Left lung (tissue), 4 donors: ENCODE measurements at regions not wholly inside any gene's neighbourhood (a gene's known extent, or its start where the extent isn't known, plus 50 kb on each side); places are given as distances from the start of the nearest gene placed in this dataset.

Source experiments
- ATAC-seq: fragments of 200-7000 bp; cut with Tn5 transposase; one replicate; pipeline ENCODE4 v1.9.1; 2020; ENCODE audit warnings: moderate library complexity
- DNase-seq, 4 donors: peaks; one replicate each; pipeline ENCODE4 v3.0.0-alpha.2; 2013 to 2020
- H3K27ac ChIP-seq, 2 donors: fragments of 200-600 bp; sonication (generic) in 1 of 2; one replicate each; pipeline versions ENCODE4 v1.5.0 to v1.8.0; 2020 to 2021
- H3K27me3 ChIP-seq, 2 donors: fragments of 200-600 bp; sonication (generic) in 1 of 2; one replicate each; pipeline versions ENCODE4 v1.5.0 to v1.8.0; 2020 to 2021
- H3K36me3 ChIP-seq, 2 donors: fragments of 200-600 bp; sonication (generic) in 1 of 2; one replicate each; pipeline versions ENCODE4 v1.5.0 to v1.8.0; 2020 to 2021
- H3K4me1 ChIP-seq, 2 donors: fragments of 200-600 bp; one replicate each; pipeline ENCODE4 v1.8.0; 2021
- H3K4me3 ChIP-seq, 2 donors: fragments of 200-600 bp; sonication (generic) in 1 of 2; one replicate each; pipeline versions ENCODE4 v1.5.0 to v1.8.0; 2020 to 2021; ENCODE audit warnings: mild to moderate bottlenecking in 1 of 2
- H3K9me3 ChIP-seq, 2 donors: fragments of 200-600 bp; sonication (generic) in 1 of 2; one replicate each; pipeline versions ENCODE4 v1.5.0 to v1.8.0; 2020 to 2021
- intact Hi-C, 2 donors: fragments of 100-400 bp; cut with DNase I; formaldehyde crosslinking; loops; one replicate each; pipeline versions ENCODE4 v1.11.2 to v1.14.2; 2022
- TF ChIP-seq, protein P1 (sequence below), 2 donors: fragments of 200-600 bp; sonication (generic) in 1 of 2; IDR thresholded peaks; one replicate each; pipeline versions ENCODE4 v1.5.0 to v1.8.0; 2021; ENCODE audit warnings: antibody characterized with exemption in 2 of 2
- donor health status: DM: no; HTN: yes; CAD: no.
- donor health status: DM: no; HTN: no; CAD: no.

DNA sequence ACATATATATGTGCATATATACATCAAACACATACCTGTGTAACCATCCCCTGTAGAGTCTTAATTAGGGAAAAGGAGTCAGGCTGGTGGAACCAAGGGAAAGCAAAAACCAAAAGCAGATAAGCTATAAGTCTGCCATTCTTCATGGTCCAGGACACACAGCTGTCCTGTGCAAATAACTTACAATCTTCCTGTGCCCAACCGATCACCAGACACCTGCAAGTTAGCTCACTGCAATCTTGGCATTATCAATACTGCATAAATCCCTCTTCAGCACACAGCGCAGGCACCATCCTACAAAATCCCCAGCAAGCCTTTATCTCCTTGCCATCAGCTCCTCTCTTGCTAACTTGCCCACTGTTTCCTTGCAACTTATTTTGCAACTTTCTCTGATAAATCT, 60.8 kb upstream of the DYNAP start:
- TF ChIP-seq, protein P1, sequence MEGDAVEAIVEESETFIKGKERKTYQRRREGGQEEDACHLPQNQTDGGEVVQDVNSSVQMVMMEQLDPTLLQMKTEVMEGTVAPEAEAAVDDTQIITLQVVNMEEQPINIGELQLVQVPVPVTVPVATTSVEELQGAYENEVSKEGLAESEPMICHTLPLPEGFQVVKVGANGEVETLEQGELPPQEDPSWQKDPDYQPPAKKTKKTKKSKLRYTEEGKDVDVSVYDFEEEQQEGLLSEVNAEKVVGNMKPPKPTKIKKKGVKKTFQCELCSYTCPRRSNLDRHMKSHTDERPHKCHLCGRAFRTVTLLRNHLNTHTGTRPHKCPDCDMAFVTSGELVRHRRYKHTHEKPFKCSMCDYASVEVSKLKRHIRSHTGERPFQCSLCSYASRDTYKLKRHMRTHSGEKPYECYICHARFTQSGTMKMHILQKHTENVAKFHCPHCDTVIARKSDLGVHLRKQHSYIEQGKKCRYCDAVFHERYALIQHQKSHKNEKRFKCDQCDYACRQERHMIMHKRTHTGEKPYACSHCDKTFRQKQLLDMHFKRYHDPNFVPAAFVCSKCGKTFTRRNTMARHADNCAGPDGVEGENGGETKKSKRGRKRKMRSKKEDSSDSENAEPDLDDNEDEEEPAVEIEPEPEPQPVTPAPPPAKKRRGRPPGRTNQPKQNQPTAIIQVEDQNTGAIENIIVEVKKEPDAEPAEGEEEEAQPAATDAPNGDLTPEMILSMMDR (IDR thresholded peaks at IDR 0.05) = no peak
- H3K4me3 ChIP-seq = no peak overlapping the region
- no peaks in the 10 kb centered on the region for H3K36me3 ChIP-seq
- no peak overlapping the region for H3K27ac ChIP-seq
- ATAC-seq (no peak), DNase-seq (no peak)
- H3K9me3 ChIP-seq = peaks cover 0 to 6% of the 10 kb centered on the region in 2 donors
- no peaks in the 10 kb centered on the region for H3K4me1 ChIP-seq
- intact Hi-C loops = no loop called here
- H3K27me3 ChIP-seq = no peaks in the 10 kb centered on the region

DNA sequence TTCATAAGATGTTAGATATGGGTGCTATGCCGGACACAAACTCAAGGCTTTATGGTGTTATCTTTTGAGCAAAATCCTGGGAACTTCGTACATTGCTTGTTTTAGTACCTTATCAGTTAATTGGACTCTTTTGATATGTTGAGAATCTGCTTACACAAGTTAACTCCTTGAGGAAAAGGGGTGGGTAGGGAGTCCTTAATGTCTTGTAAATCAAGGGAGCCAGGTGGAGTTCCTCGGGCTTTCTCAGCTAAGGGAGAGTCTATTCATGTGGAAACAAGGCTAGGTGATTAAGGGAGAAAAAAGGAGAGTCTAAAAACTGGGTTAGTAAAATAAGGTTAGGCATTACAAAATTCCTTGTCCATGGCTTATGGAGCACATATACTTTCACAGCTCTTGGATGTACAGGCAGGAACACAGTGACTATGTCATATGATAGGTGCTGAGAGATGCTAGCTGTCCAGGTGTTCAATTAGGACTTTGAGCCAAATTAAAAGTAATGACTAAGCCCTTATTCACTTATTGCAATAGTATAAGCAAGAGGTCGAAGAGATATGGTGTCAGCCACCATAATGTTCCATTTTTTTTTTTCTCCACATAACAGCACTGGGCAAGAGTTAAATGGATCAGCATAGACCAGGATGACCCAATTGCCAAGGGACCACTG, 59.5 kb upstream of the DYNAP start:
- peaks cover 0 to 13% of the 10 kb centered on the region in 2 donors for H3K9me3 ChIP-seq
- DNase-seq (no peak), ATAC-seq (no peak)
- no peaks in the 10 kb centered on the region for H3K27me3 ChIP-seq
- H3K4me1 ChIP-seq = no peaks in the 10 kb centered on the region
- no peak overlapping the region for H3K4me3 ChIP-seq
- H3K27ac ChIP-seq = no peak overlapping the region
- H3K36me3 ChIP-seq = no peaks in the 10 kb centered on the region
- intact Hi-C loops = no loop called here
- TF ChIP-seq, protein P1 (IDR thresholded peaks at IDR 0.05) = no peak

DNA sequence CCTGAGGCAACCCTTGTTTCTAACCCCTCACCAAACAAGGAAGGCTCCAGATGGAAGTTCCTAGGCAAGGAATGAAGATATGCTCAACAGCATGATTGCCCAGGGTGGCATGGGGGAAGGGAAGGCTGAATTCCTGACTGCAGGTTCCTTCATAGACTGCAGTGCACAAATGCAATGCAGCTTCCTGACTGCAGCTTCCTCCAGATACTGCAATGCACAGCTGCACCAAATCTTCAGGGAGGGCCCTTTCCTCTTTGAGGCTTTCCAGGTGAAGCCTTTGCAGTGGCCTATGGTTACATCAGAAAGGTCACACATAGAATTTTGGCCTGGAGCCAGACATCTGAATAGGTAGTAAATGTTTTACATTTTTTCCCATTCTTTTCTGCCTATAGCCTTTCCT, 58.8 kb upstream of the DYNAP start:
- DNase-seq = peak in 1 of 4 donors; percentile 0
- Histone ChIP-seq H3K4me3 (no peak overlapping the region), H3K27ac (no peak overlapping the region), H3K36me3 (no peaks in the 10 kb centered on the region), H3K9me3 (peaks cover 0 to 13% of the 10 kb centered on the region in 2 donors), H3K4me1 (no peaks in the 10 kb centered on the region), H3K27me3 (no peaks in the 10 kb centered on the region)
- ATAC-seq = no peak
- TF ChIP-seq, protein P1 (IDR thresholded peaks at IDR 0.05) = no peak
- intact Hi-C loops = no loop called here

DNA sequence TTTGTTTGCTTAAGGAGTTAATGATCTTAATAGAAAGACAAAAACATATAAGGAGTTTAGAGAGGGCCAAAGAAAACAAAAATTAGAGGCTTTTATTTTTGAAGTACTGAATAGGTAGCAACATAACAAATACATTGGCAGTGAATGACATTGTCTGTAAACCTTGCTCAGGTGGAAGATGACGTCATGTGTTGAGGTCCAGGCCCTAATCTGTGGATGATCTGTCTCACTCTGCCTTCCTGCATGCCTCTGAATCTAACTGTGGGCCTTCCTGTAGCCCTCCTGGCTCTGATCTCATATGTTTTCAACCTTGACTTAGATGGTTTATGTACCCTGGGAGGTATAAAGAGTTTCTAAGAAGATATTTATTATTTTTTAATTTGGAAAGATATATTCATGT, 58.1 kb upstream of the DYNAP start:
- TF ChIP-seq, protein P1 (IDR thresholded peaks at IDR 0.05) = no peak
- Histone ChIP-seq H3K27ac (no peak overlapping the region), H3K4me1 (no peaks in the 10 kb centered on the region), H3K4me3 (no peak overlapping the region), H3K9me3 (peaks cover 0 to 13% of the 10 kb centered on the region in 2 donors), H3K27me3 (no peaks in the 10 kb centered on the region), H3K36me3 (no peaks in the 10 kb centered on the region)
- ATAC-seq = no peak
- intact Hi-C loops = no loop called here
- DNase-seq = no peak
